ENCODE measurements at regions not wholly inside any gene's neighbourhood (a gene's known extent, or its start where the extent isn't known, plus 50 kb on each side); places are given as distances from the start of the nearest gene placed in this dataset.

DNA sequence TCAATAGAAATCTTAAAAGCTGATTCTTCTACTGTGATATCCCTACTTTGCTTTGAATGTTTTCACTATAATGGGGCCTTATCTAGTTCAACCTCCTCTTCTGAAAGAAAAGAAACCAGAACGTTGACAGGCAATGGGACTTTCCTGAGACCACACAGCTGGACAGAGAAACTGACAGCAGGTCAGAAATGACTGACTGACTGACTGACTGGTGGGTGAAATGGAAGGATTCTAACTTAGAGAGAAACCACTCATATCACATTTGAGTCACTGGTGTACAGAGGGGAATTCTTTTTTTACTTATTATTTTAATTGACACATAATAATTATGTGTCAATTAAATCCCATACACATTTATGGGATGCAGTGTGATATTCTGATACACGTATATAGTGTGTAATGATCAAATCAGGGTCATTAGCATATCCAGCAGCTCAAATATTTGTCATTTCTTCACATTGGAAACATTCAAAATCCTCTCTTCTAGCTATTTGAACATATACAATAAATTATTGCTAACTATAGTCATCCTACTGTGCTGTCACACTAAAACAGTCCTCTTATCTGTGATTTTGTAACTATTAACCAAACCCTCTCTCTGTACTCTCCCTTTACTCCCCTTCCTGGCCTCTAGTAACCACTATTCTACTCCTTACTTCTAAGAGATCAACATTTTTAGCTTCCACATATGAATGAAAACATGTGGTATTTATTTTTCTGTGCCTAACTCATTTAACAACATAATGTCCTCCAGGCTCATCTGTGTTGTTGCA, 64.8 kb upstream of the NRSN1 start:
- no peak for DNase-seq

DNA sequence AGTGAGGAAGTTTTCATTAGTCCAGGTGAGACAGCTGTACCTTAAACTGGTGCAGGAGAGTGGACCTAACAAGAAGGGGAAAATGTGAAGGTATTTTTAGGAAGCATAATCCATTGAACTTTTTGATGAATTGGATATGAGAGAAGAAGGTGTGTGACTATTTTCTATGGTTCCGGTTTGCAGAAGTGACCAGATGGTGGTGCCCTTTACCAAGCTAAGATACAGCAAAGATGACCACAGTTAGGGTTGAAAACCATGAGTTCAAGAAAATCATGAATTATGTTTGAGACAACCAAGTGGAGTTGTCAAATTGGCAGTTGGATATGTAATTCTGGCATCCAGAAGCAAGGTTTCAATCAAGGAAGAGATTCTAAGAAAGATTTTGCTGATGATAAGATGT, 61.9 kb upstream of the NRSN1 start:
- DNase-seq: no peak

DNA sequence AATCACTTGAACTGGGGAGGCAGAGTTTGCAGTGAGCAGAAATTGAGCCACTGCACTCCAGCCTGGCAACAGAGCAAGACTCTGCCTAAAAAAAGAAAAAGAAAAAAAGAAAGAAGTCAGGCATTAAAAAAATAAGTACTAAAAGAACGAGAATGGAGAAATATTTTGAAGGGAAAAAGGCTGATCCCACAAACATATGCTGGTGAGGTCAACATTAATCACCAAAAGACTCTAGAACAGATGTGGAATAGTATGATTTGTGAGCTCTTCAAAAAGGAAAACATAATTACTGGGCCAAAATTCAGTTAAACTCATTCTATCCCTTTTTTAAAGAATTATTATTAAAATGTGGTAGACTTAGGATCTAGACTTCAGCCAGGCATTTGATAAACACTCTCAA, 61.2 kb upstream of the NRSN1 start:
- DNase-seq: no peak

GRCh38 chr6:24069526-24069925, 56.5 kb upstream of the NRSN1 start:
- DNase-seq: no peak

DNA sequence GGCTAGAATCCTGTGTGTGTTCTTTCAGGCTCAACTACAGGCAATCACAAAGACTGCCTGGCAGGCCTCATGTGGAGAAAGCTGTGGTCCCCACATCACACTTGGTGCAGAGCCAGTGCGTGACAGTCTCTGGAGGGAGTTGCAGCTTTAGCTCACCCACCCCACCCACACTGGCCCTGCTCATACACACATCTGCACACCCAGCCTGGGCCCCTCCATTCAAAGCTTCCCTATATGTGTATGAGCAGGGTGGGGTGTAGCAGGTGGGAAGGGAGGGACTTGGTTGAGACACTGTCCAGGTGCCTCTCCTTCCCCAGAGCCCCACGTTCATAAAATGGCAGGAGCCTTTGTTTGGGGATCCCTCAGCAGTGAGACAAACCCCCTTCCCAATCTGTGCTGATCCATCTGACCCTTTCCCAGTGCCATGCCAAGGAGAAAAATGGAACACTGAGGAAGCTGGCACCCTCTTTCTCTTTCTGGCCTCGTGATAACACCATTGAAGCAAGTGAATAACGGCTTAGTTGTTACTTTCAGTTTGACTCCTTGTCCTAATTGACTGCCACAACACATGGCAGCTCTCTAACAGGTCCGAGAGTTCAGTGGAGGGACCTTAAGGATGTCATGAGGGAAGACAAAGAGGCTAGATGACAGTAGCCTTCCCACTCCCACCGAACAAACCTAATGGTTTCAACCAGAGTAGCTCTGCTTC, 53.8 kb upstream of the NRSN1 start:
- DNase-seq: no peak

DNA sequence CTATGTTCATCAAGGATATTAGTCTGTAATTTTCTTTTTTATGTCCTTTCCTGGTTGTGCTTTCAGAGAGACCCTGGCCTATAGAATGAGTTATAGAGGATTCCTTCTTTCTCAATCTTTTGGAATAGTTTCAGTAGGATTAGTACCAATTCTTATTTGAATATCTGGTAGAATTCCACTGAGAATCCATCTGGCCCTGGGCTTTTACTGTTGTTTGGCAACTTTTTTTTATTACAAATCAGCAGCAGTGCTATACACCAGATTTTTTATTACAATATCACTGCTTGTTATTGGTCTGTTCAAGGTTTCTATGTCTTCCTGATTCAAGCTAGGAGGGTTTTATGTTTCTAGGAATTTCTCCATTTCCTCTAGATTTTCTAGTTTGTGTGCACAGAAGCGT, 50.0 kb upstream of the NRSN1 start:
- DNase-seq: no peak
